HepG2 (cell line): ENCODE measurements at regions not wholly inside any gene's neighbourhood (a gene's known extent, or its start where the extent isn't known, plus 50 kb on each side); places are given as distances from the start of the nearest gene placed in this dataset.

Experiments used
- ATAC-seq: fragments of 200-7000 bp; cut with Tn5 transposase; 3 replicates; pipeline ENCODE4 v1.9.1; 2020; ENCODE audit warnings: mild to moderate bottlenecking, moderate library complexity
- BruUV-seq: library from RNA; stranded (reverse); fragments of 400-500 nt; replicated peaks from 2 replicates; lab custom pipeline; 2021; lab: Mats Ljungman, UMichigan
- CTCF ChIA-PET: fragments of 300-600 bp; formaldehyde crosslinking; extraction: SDS; loops from one replicate; lab custom pipeline; 2021; ENCODE audit warnings: low total read pairs, inconsistent platforms, low intra/inter-chr PET ratio; lab: Yijun Ruan, JAX
- POLR2A ChIA-PET: fragments of 350-600 bp; sonication (Branson Sonifier 250); formaldehyde crosslinking; loops from one replicate; lab custom pipeline; 2020; ENCODE audit warnings: antibody characterized with exemption, inconsistent platforms; lab: Yijun Ruan, JAX
- DNase-seq: peaks from one replicate; pipeline ENCODE4 v3.0.0-alpha.2; 2015; ENCODE audit warnings: low spot score
- FAIRE-seq: peaks from 3 replicates; lab custom pipeline; 2011; peaks lifted over from hg19 to GRCh38; lab: Jason Lieb, UNC
- H2AFZ ChIP-seq: one replicate; pipeline ENCODE4 v1.6.1; 2011; ENCODE audit warnings: low read length, inconsistent platforms
- H3K27ac ChIP-seq: fragments of 300-600 bp; 3 replicates; pipeline ENCODE4 v1.8.0; 2011; ENCODE audit warnings: mixed run types, mild to moderate bottlenecking, mixed read lengths, low read length, inconsistent platforms; ENCODE audit not compliant: insufficient read depth; ENCODE audit errors: extremely low read length
- H3K27me3 ChIP-seq, 2 experiments: fragments of 200-600 bp in 1 of 2; 2 replicates in 1 of 2; 3 replicates in 1 of 2; pipeline versions ENCODE4 v1.6.0 to v1.8.0; 2011; ENCODE audit warnings: low read length in 2 of 2, mild to moderate bottlenecking in 2 of 2, moderate library complexity in 2 of 2, inconsistent platforms in 1 of 2; ENCODE audit not compliant: insufficient read depth in 2 of 2, control insufficient read depth in 1 of 2
- H3K36me3 ChIP-seq, 2 experiments: fragments of 200-600 bp in 1 of 2; replicated peaks in 1 of 2; 2 replicates in 1 of 2; 3 replicates in 1 of 2; pipeline versions ENCODE4 v1.5.1 to v1.8.0; 2011; ENCODE audit warnings: low read length in 2 of 2, inconsistent platforms in 1 of 2; ENCODE audit not compliant: insufficient read depth in 2 of 2, control insufficient read depth in 1 of 2
- H3K4me1 ChIP-seq: 2 replicates; pipeline ENCODE4 v1.5.1; 2012; ENCODE audit warnings: low read length, inconsistent platforms; ENCODE audit not compliant: insufficient read depth
- H3K4me2 ChIP-seq: 2 replicates; pipeline ENCODE4 v1.6.0; 2011; ENCODE audit warnings: low read depth, low read length, inconsistent platforms
- H3K4me3 ChIP-seq, 3 experiments: fragments of 200-600 bp in 1 of 3; sonication (generic), shearing (Covaris generic) in 1 of 3; replicated peaks in 1 of 3; 2 replicates each; pipeline ENCODE4 v1.5.1; 2011 to 2016; ENCODE audit warnings: low read length in 3 of 3, inconsistent platforms in 2 of 3, low read depth in 2 of 3, mild to moderate bottlenecking in 2 of 3, control low read depth in 1 of 3, mixed read lengths in 1 of 3; ENCODE audit not compliant: insufficient read depth in 1 of 3
- H3K79me2 ChIP-seq: one replicate; pipeline ENCODE4 v1.6.1; 2011; ENCODE audit warnings: low read length, inconsistent platforms; ENCODE audit not compliant: insufficient read depth
- H3K9ac ChIP-seq: 2 replicates; pipeline ENCODE4 v1.6.0; 2011; ENCODE audit warnings: mild to moderate bottlenecking, low read depth, low read length, inconsistent platforms; ENCODE audit not compliant: insufficient read depth
- H3K9me3 ChIP-seq: 2 replicates; pipeline ENCODE4 v1.5.1; 2012; ENCODE audit warnings: mild to moderate bottlenecking, low read length
- H4K20me1 ChIP-seq: 2 replicates; pipeline ENCODE4 v1.6.0; 2011; ENCODE audit warnings: inconsistent platforms, mild to moderate bottlenecking, low read length, moderate library complexity; ENCODE audit not compliant: insufficient read depth
- ATF4 ChIP-seq, 2 experiments: fragments of 450-650 bp in 1 of 2; sonication (generic) in 1 of 2; formaldehyde crosslinking; IDR thresholded peaks; 2 replicates each; pipeline versions ENCODE4 v1.5.0 to v1.8.0; 2020 to 2022; ENCODE audit warnings: mild to moderate bottlenecking in 1 of 2, missing genetic modification reagents in 1 of 2
- CTCF ChIP-seq: sonication (generic); formaldehyde crosslinking; IDR thresholded peaks from 2 replicates; pipeline ENCODE4 v1.5.0; 2020; ENCODE audit warnings: mild to moderate bottlenecking, missing genetic modification reagents, moderate library complexity
- FUBP1 ChIP-seq: sonication (generic); formaldehyde crosslinking; IDR thresholded peaks from 2 replicates; pipeline ENCODE4 v1.5.1; 2020; ENCODE audit warnings: missing genetic modification reagents, mild to moderate bottlenecking, borderline replicate concordance
- GPN1 ChIP-seq: sonication (generic); formaldehyde crosslinking; IDR thresholded peaks from 2 replicates; pipeline ENCODE4 v1.5.1; 2020; ENCODE audit warnings: missing genetic modification reagents, borderline replicate concordance
- HDAC1 ChIP-seq: sonication (generic); formaldehyde crosslinking; IDR thresholded peaks from 2 replicates; pipeline ENCODE4 v1.5.1; 2020; ENCODE audit warnings: mild to moderate bottlenecking, missing genetic modification reagents
- KLF9 ChIP-seq: IDR thresholded peaks from 2 replicates; pipeline ENCODE4 v1.6.1; 2016; ENCODE audit warnings: low read depth
- REXO4 ChIP-seq: sonication (generic); formaldehyde crosslinking; IDR thresholded peaks from 2 replicates; pipeline ENCODE4 v1.8.0; 2022; ENCODE audit warnings: missing genetic modification reagents, mild to moderate bottlenecking, borderline replicate concordance
- SSRP1 ChIP-seq: IDR thresholded peaks from 2 replicates; pipeline ENCODE4 v1.6.1; 2016; ENCODE audit warnings: control low read depth
- TAF15 ChIP-seq: fragments of 200-400 bp; formaldehyde crosslinking; IDR thresholded peaks from one replicate; pipeline ENCODE4 v1.6.1; 2018; ENCODE audit warnings: mild to moderate bottlenecking, low read depth, low read length; ENCODE audit not compliant: poor library complexity, severe bottlenecking
- ZNF121 ChIP-seq: sonication (generic); formaldehyde crosslinking; IDR thresholded peaks from 2 replicates; pipeline ENCODE4 v1.5.0; 2020; ENCODE audit warnings: mild to moderate bottlenecking, missing genetic modification reagents
- ZNF326 ChIP-seq: sonication (generic); formaldehyde crosslinking; IDR thresholded peaks from 2 replicates; pipeline ENCODE4 v1.4.0; 2020; ENCODE audit warnings: missing genetic modification reagents, borderline replicate concordance
- ZNF496 ChIP-seq: sonication (generic); formaldehyde crosslinking; IDR thresholded peaks from 2 replicates; pipeline ENCODE4 v1.8.1; 2023; ENCODE audit warnings: mild to moderate bottlenecking, moderate library complexity, missing genetic modification reagents; ENCODE audit not compliant: insufficient replicate concordance
- ZNF547 ChIP-seq: sonication (generic); formaldehyde crosslinking; IDR thresholded peaks from 2 replicates; pipeline ENCODE4 v1.5.1; 2020; ENCODE audit warnings: mild to moderate bottlenecking, missing genetic modification reagents
- ZNF598 ChIP-seq: sonication (generic); formaldehyde crosslinking; IDR thresholded peaks from 2 replicates; pipeline ENCODE4 v1.5.1; 2020; ENCODE audit warnings: mild to moderate bottlenecking, missing genetic modification reagents, borderline replicate concordance
- ZNF605 ChIP-seq: sonication (generic); formaldehyde crosslinking; IDR thresholded peaks from 2 replicates; pipeline ENCODE4 v1.8.0; 2022; ENCODE audit warnings: mild to moderate bottlenecking, missing genetic modification reagents
- ZNF644 ChIP-seq: IDR thresholded peaks from 2 replicates; pipeline ENCODE4 v1.6.1; 2016; ENCODE audit warnings: low read depth
- ZSCAN25 ChIP-seq: sonication (generic); formaldehyde crosslinking; IDR thresholded peaks from 2 replicates; pipeline ENCODE4 v1.8.0; 2022; ENCODE audit warnings: mild to moderate bottlenecking, missing genetic modification reagents
- in situ Hi-C: cut with HindIII; loops from 2 replicates; pipeline ENCODE4 v1.10.0; 2017; ENCODE audit warnings: low pct_unique_long_range_greater_than_20kb; ENCODE audit not compliant: extremely low pct_ligation_motif_present
- intact Hi-C: fragments of 100-400 bp; cut with micrococcal nuclease; formaldehyde crosslinking; loops from one replicate; pipeline ENCODE4 v1.10.0; 2022; ENCODE audit not compliant: unreplicated experiment

GRCh38 chr6:53439556-53439955 lies 90.8 kb upstream of the ELOVL5 start:
- Histone ChIP-seq H2AFZ (no peak overlapping the region), H3K4me3 (no peak overlapping the region), H3K36me3 (no peaks in the 10 kb centered on the region), H3K27me3 (0 out of 5 replicates have a peak, but pooled peaks cover 0 to 5% of the 10 kb centered on the region in 2 experiments), H3K79me2 (no peaks in the 10 kb centered on the region), H3K27ac (no peak overlapping the region), H3K4me2 (no peak overlapping the region), H3K9ac (no peak overlapping the region), H4K20me1 (no peaks in the 10 kb centered on the region), H3K4me1 (peaks cover 8% of the 10 kb centered on the region), H3K9me3 (no peaks in the 10 kb centered on the region)
- TF ChIP-seq ZNF121 (CRISPR knock-in tag): no peak
- no peak for TF ChIP-seq ZNF598 (CRISPR knock-in tag)
- no peak for TF ChIP-seq ZNF605 (CRISPR knock-in tag)
- no peak for TF ChIP-seq ZNF496 (CRISPR knock-in tag)
- TF ChIP-seq ZNF644: no peak
- TF ChIP-seq FUBP1 (CRISPR knock-in tag): no peak
- TF ChIP-seq GPN1: no peak
- no peak for TF ChIP-seq HDAC1 (CRISPR knock-in tag)
- no peak for TF ChIP-seq ZSCAN25
- TF ChIP-seq ATF4 (CRISPR knock-in tag; IDR thresholded peaks at IDR 0.05): no peak
- TF ChIP-seq SSRP1: no peak
- no peak for TF ChIP-seq ZNF326 (CRISPR knock-in tag)
- no peak for TF ChIP-seq CTCF (CRISPR knock-in tag)
- no peak for TF ChIP-seq TAF15
- no peak for TF ChIP-seq ZNF547 (CRISPR knock-in tag)
- no peak for TF ChIP-seq KLF9 (CRISPR knock-in tag)
- TF ChIP-seq REXO4: no peak
- no TSS peak for BruUV-seq
- DNase-seq (no peak), ATAC-seq (no peak), FAIRE-seq (no peak)
- ChIA-PET CTCF (interaction anchor here (10.7 kb wide), 1 partner anchor 266 kb away, joined by 152 read pairs; no protein-coding TSS in a partner anchor), POLR2A (no interaction called here)
- in situ Hi-C loops (no loop called here), intact Hi-C loops (no loop called here)
